GM23338 (cell line): ENCODE measurements at regions not wholly inside any gene's neighbourhood (a gene's known extent, or its start where the extent isn't known, plus 50 kb on each side); places are given as distances from the start of the nearest gene placed in this dataset.
"Not testable (repeated sequence)": the region's sequence is repeated elsewhere in the genome, so short reads cannot be mapped to it uniquely, and the experiment has no call there.

Experiments used
- CTCF ChIP-seq, 2 experiments: fragments of 200-600 bp in 1 of 2; sonication (generic) in 1 of 2; conservative IDR thresholded peaks; 2 replicates each; pipeline versions ENCODE4 v1.5.1 to v1.6.1; 2016 to 2017; ENCODE audit warnings: antibody characterized with exemption in 2 of 2, low read depth in 2 of 2, mild to moderate bottlenecking in 2 of 2, moderate library complexity in 1 of 2
- EZH2phosphoT487 ChIP-seq: fragments of 200-600 bp; sonication (generic); IDR thresholded peaks from one replicate; pipeline ENCODE4 v1.8.1; 2018; ENCODE audit warnings: antibody characterized with exemption; ENCODE audit not compliant: unreplicated experiment
- POLR2AphosphoS5 ChIP-seq: IDR thresholded peaks from 2 replicates; pipeline ENCODE4 v1.6.1; 2016; ENCODE audit warnings: antibody characterized with exemption, low read depth

- TF ChIP-seq CTCF (conservative IDR thresholded peaks at IDR 0.05; ENCODE audit: low read depth in 2 of 2); POLR2AphosphoS5; EZH2phosphoT487: not testable (repeated sequence)
Measured at GRCh38 chr17:30650149-30650548, 172.9 kb downstream of the GOSR1 start.
